Aorta (tissue), 5 donors: ENCODE measurements at regions not wholly inside any gene's neighbourhood (a gene's known extent, or its start where the extent isn't known, plus 50 kb on each side); places are given as distances from the start of the nearest gene placed in this dataset.

Source experiments
- ATAC-seq: fragments of 200-7000 bp; cut with Tn5 transposase; one replicate; pipeline ENCODE4 v1.9.1; 2022; ENCODE audit warnings: moderate library complexity; ENCODE audit not compliant: low FRiP score
- DNase-seq, 2 donors: peaks; one replicate each; pipeline ENCODE4 v3.0.0-alpha.2; 2020
- H3K27ac ChIP-seq, 2 donors: one replicate each; pipeline ENCODE4 v1.5.1; 2013; ENCODE audit warnings: low read length in 2 of 2, mild to moderate bottlenecking in 2 of 2, moderate library complexity in 2 of 2, control low read depth in 1 of 2, inconsistent platforms in 1 of 2, low read depth in 1 of 2
- H3K27me3 ChIP-seq, 2 donors: one replicate each; pipeline ENCODE4 v1.6.1; 2013; ENCODE audit warnings: control low read depth in 1 of 2, low read length in 1 of 2, mild to moderate bottlenecking in 1 of 2, moderate library complexity in 1 of 2; ENCODE audit not compliant: insufficient read depth in 2 of 2, control insufficient read depth in 1 of 2
- H3K36me3 ChIP-seq, 2 donors: one replicate each; pipeline ENCODE4 v1.6.1; 2013; ENCODE audit warnings: control low read depth in 1 of 2, low read length in 1 of 2, mild to moderate bottlenecking in 1 of 2; ENCODE audit not compliant: insufficient read depth in 2 of 2, control insufficient read depth in 1 of 2
- H3K4me1 ChIP-seq, 2 donors: one replicate each; pipeline ENCODE4 v1.6.1; 2013; ENCODE audit warnings: low read length in 2 of 2, control low read depth in 1 of 2, mild to moderate bottlenecking in 1 of 2, moderate library complexity in 1 of 2; ENCODE audit not compliant: insufficient read depth in 2 of 2, control insufficient read depth in 1 of 2
- H3K4me3 ChIP-seq, 2 donors: one replicate each; pipeline ENCODE4 v1.5.1; 2013; ENCODE audit warnings: low read length in 2 of 2, control low read depth in 1 of 2, mild to moderate bottlenecking in 1 of 2
- H3K9me3 ChIP-seq: one replicate; pipeline ENCODE4 v1.6.1; 2013; ENCODE audit warnings: mild to moderate bottlenecking, low read length; ENCODE audit not compliant: control insufficient read depth
- WGBS, 2 donors: extraction: QIAGEN DNeasy Blood & Tissue Kit; methylation state at CpG; one replicate each; pipeline ENCODE4 v1.1.7; 2013; 5-methylcytosine and 5-hydroxymethylcytosine counted together
- intact Hi-C, 2 donors: fragments of 100-400 bp; cut with DNase I; formaldehyde crosslinking; loops; one replicate each; pipeline versions ENCODE4 v1.14.2 to v1.15.0; 2022
- donor health status: healthy with polysubstance abuse.
- donor health status: Bipolar disorder and iron deficiency.
- donor health status: DM: no; HTN: no; CAD: no.
- donor health status: DM: no; HTN: no; CAD: no.
- donor health status: DM: yes; HTN: yes; CAD: no.

DNA sequence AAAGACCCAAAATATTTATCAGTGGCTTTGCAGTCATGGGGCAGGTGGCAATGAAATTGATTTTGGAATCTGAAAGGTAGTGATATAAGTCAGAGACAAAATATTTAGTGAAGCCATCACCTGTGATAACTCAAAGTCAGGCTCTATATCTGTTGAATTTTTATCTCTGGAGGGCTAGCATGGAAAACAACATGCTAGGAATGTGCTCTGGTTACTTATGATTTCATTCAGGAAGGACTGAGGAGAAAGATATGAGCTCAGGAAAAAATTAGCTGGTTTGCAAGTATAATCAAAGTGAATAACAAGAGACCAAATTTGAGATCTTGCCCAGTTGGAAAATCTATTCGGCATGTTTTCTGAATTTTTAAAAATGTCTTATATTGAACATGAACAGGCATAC, 364.6 kb upstream of the LRRC7 start:
- no peaks in the 10 kb centered on the region for H3K36me3 ChIP-seq
- 66 to 68% methylated on average over 1 of the region's 1 CpG for WGBS, 2 donors
- no peak overlapping the region for H3K4me3 ChIP-seq
- no peak overlapping the region for H3K27ac ChIP-seq
- H3K4me1 ChIP-seq, result no peaks in the 10 kb centered on the region
- intact Hi-C loops, result no loop called here
- ATAC-seq (no peak), DNase-seq (no peak)
- no peaks in the 10 kb centered on the region for H3K9me3 ChIP-seq
- H3K27me3 ChIP-seq, result no peaks in the 10 kb centered on the region

DNA sequence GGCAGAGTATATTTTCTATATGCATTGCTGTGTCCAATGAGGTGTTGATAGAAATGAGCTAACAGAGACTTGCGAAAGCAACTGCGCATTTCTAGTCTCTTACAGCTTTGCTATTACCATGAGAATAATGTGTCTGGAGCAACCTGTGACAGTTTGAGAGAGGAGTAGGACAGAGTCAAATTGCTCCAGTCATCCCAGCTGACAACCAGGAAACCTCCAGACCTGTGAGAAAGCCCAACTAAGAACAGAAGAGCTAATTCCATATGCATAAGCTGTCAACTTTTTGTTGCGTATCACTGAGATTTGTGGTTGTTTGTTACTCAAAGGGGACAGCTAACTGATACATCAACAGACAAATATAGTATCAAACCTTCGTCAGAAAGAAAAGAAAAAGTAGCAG, 354.1 kb upstream of the LRRC7 start:
- H3K27me3 ChIP-seq, result no peaks in the 10 kb centered on the region
- H3K4me1 ChIP-seq, result peaks cover 0 to 2% of the 10 kb centered on the region in 2 donors
- ATAC-seq (no peak), DNase-seq (no peak)
- WGBS, 2 donors, result 89 to 93% methylated on average over 4 of the region's 4 CpGs
- no peak overlapping the region for H3K4me3 ChIP-seq
- no peak overlapping the region for H3K27ac ChIP-seq
- intact Hi-C loops, result no loop called here
- H3K36me3 ChIP-seq, result no peaks in the 10 kb centered on the region
- no peaks in the 10 kb centered on the region for H3K9me3 ChIP-seq

DNA sequence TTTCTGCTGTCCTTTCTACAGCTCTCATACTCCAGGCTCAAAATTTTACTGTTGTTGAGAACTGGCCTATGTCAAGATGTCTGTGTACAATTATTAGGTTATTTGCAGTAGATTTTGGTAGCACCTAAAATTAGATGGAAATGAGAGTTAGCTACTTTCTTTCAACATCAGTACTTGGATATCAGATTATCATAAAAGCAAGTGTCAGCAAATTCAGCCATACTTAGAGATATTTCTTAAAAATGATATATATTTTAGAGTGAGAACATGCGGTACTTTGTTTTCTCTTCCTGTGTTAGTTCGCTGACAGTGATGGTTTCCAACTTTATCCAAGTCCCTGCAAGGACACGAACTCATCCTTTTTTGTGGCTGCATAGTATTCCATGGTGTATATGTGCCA, 351.8 kb upstream of the LRRC7 start:
- Histone ChIP-seq H3K27me3 (no peaks in the 10 kb centered on the region), H3K36me3 (no peaks in the 10 kb centered on the region), H3K4me1 (peaks cover 0 to 2% of the 10 kb centered on the region in 2 donors), H3K27ac (no peak overlapping the region), H3K9me3 (no peaks in the 10 kb centered on the region), H3K4me3 (no peak overlapping the region)
- no peak for ATAC-seq
- intact Hi-C loops, result no loop called here
- DNase-seq, result no peak
- WGBS, 2 donors, result 93 to 96% methylated on average over 3 of the region's 3 CpGs

GRCh38 chr1:69220672-69221071, 347.1 kb upstream of the LRRC7 start:
- 97% methylated on average over 1 of the region's 1 CpG for WGBS, 2 donors
- DNase-seq (no peak), ATAC-seq (no peak)
- H3K4me3 ChIP-seq, result no peak overlapping the region
- H3K4me1 ChIP-seq, result no peaks in the 10 kb centered on the region
- H3K27me3 ChIP-seq, result no peaks in the 10 kb centered on the region
- intact Hi-C loops, result no loop called here
- H3K9me3 ChIP-seq, result no peaks in the 10 kb centered on the region
- no peaks in the 10 kb centered on the region for H3K36me3 ChIP-seq
- no peak overlapping the region for H3K27ac ChIP-seq

GRCh38 chr1:69221524-69221923, 346.2 kb upstream of the LRRC7 start:
- Histone ChIP-seq H3K36me3 (no peaks in the 10 kb centered on the region), H3K9me3 (no peaks in the 10 kb centered on the region), H3K27me3 (no peaks in the 10 kb centered on the region), H3K4me3 (no peak overlapping the region), H3K27ac (no peak overlapping the region), H3K4me1 (no peaks in the 10 kb centered on the region)
- DNase-seq (no peak), ATAC-seq (no peak)
- WGBS, 2 donors, result 32 to 46% methylated on average over 1 of the region's 1 CpG
- intact Hi-C loops, result no loop called here

DNA sequence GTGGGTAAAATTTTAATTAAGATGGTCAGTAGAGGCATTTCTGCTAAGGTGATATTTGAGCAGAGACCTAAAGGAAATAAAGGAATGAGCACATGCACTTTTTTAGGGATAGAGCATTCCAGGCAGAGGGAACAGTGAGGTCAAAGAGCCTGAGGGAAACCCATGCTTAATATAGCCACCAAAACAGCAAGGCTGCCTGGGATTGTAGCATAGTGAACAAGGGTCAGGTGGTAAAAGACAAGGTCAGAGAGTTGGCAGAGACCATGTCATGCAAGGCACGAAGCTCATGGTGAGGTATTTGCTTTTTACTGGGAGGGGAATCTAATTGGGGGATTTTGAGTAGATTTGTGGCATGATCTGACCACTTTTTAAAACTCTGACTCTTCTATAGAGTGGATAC, 344.6 kb upstream of the LRRC7 start:
- 63 to 65% methylated on average over 1 of the region's 1 CpG for WGBS, 2 donors
- intact Hi-C loops, result no loop called here
- DNase-seq (no peak), ATAC-seq (no peak)
- Histone ChIP-seq H3K4me3 (no peak overlapping the region), H3K27me3 (no peaks in the 10 kb centered on the region), H3K36me3 (no peaks in the 10 kb centered on the region), H3K9me3 (no peaks in the 10 kb centered on the region), H3K4me1 (no peaks in the 10 kb centered on the region), H3K27ac (no peak overlapping the region)

DNA sequence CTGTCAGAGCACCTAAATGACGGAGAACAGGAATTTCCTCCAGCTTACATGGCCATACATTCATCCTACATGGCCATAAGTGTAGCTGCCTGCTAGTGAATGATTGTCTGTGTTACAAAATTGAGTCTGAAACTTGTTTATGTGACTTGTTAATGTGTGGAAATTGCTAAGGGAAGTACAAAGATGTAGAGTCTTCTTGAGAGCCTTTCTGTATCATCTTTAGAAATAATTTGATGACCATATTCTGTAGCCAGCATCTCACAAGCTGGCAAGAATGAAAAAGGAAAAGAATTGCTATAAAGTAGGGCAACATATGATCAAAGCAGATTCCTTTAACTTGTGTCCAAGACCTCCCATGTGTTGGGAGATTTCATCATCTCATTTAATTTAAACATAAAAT, 339.2 kb upstream of the LRRC7 start:
- Histone ChIP-seq H3K27ac (no peak overlapping the region), H3K4me3 (no peak overlapping the region), H3K27me3 (no peaks in the 10 kb centered on the region), H3K36me3 (no peaks in the 10 kb centered on the region), H3K4me1 (no peaks in the 10 kb centered on the region), H3K9me3 (no peaks in the 10 kb centered on the region)
- DNase-seq (no peak), ATAC-seq (no peak)
- intact Hi-C loops, result no loop called here
- WGBS, 2 donors, result 0% methylated on average over 1 of the region's 1 CpG

DNA sequence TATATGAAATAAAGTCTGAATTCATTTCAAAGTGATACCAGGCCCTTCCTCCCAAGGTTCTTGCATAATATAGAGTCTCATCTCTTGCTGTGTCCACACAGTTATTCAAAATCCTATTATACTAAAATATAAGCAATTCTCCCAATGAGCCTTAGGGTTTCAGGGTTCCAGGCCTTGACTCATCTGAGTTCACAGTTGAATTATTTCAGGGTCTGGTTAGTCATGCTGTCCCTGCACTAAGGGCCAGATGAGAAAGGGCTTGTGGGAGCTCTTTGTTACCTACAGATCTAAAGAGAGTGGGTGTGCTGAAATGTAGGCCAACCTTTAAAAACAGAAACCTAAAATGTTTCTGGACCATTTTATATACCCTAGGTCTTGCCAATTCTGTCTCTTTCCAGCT, 337.5 kb upstream of the LRRC7 start:
- Histone ChIP-seq H3K4me1 (no peaks in the 10 kb centered on the region), H3K9me3 (no peaks in the 10 kb centered on the region), H3K4me3 (no peak overlapping the region), H3K27ac (no peak overlapping the region), H3K36me3 (no peaks in the 10 kb centered on the region), H3K27me3 (no peaks in the 10 kb centered on the region)
- DNase-seq, result no peak
- intact Hi-C loops, result no loop called here
- ATAC-seq, result no peak

GRCh38 chr1:69233463-69233862, 334.3 kb upstream of the LRRC7 start:
- intact Hi-C loops, result no loop called here
- no peaks in the 10 kb centered on the region for H3K36me3 ChIP-seq
- no peak overlapping the region for H3K4me3 ChIP-seq
- no peak overlapping the region for H3K27ac ChIP-seq
- no peak for ATAC-seq
- H3K9me3 ChIP-seq, result no peaks in the 10 kb centered on the region
- H3K27me3 ChIP-seq, result no peaks in the 10 kb centered on the region
- no peaks in the 10 kb centered on the region for H3K4me1 ChIP-seq
- no peak for DNase-seq

DNA sequence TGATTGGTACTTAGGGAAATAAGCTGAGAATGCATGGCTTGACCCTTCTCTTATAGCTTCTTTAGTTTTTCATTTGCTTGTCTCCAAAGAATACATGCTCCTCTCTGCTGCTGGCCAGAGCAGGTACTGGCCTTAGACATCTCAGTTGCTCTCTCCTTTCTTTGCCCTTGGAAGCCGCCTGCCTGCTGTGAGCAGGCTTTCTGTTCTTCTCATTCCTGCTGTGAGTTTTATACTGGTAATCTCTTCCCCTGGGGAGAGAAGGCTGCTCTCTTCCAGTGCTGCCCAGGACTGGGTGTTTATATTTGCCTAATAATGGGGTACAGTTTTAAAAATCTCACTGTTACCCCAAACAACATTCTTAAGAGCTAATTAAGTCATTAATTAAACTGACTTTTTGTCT, 323.5 kb upstream of the LRRC7 start:
- Histone ChIP-seq H3K27me3 (no peaks in the 10 kb centered on the region), H3K36me3 (no peaks in the 10 kb centered on the region), H3K9me3 (no peaks in the 10 kb centered on the region), H3K27ac (no peak overlapping the region), H3K4me1 (no peaks in the 10 kb centered on the region), H3K4me3 (no peak overlapping the region)
- WGBS, 2 donors, result 91 to 100% methylated on average over 1 of the region's 1 CpG
- ATAC-seq (no peak), DNase-seq (no peak)
- intact Hi-C loops, result no loop called here
